D721Med (cell line): ENCODE measurements at regions not wholly inside any gene's neighbourhood (a gene's known extent, or its start where the extent isn't known, plus 50 kb on each side); places are given as distances from the start of the nearest gene placed in this dataset.

ENCODE experiments used
- DNase-seq: peaks from one replicate; pipeline ENCODE4 v3.0.0; 2011; ENCODE audit warnings: low spot score; ENCODE audit not compliant: insufficient read length
- FAIRE-seq: peaks from 2 replicates; lab custom pipeline; 2011; peaks lifted over from hg19 to GRCh38; lab: Jason Lieb, UNC
- CTCF ChIP-seq: IDR thresholded peaks from 2 replicates; pipeline ENCODE4 v1.5.1; 2012; ENCODE audit warnings: mild to moderate bottlenecking, control low read depth; ENCODE audit not compliant: insufficient read depth; ENCODE audit errors: missing control alignments

- TF ChIP-seq CTCF = no peak
- FAIRE-seq = no peak
- no peak for DNase-seq
Observed at GRCh38 chr6:50608421-50608820, 104.9 kb upstream of the TFAP2D start.

- no peak for DNase-seq
- no peak for FAIRE-seq
- peak; percentile 16 for TF ChIP-seq CTCF
Observed at GRCh38 chr6:50610562-50610961, 102.8 kb upstream of the TFAP2D start.

DNA sequence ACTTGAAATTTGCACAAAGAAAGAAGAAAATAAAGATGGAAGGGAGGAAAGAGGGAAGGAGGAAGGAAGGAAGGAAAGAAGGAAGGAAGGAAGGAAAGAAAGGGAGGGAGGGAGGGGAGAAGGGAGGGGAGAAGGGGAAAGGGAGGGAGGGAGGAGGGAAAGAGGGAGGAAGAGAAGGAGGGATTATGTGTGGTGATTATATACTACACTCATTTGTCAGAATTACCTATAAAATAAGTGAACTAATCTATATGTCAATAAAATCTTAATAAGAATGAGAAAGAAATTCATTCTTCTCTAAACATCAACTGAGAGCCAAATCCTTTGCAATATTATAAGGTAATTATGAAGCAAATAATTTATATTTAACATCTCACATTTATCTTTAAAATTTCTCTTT is 77.9 kb upstream of the TFAP2D start:
- no peak for FAIRE-seq
- DNase-seq = no peak
- TF ChIP-seq CTCF = no peak

- FAIRE-seq = no peak
- no peak for TF ChIP-seq CTCF
- no peak for DNase-seq
Observed at GRCh38 chr6:50637267-50637666, 76.1 kb upstream of the TFAP2D start.

DNA sequence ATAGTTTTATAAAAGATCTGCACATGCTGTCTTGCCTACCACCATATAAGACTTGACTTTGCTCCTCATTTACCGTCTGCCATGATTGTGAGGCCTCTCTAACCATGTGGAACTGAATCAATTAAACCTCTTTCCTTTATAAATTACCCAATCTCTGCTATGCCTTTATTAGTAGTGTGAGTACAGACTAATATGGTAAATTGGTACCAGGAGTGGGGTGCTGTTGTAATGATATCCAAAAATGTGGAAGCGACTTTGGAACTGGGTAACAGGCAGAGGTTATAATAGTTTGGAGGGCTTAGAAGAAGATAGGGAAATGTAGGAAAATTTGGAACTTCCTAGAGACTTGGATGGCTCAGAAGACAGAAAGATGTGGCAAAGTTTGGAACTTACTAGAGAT is 64.2 kb upstream of the TFAP2D start:
- DNase-seq = no peak
- no peak for TF ChIP-seq CTCF
- FAIRE-seq = no peak

DNA sequence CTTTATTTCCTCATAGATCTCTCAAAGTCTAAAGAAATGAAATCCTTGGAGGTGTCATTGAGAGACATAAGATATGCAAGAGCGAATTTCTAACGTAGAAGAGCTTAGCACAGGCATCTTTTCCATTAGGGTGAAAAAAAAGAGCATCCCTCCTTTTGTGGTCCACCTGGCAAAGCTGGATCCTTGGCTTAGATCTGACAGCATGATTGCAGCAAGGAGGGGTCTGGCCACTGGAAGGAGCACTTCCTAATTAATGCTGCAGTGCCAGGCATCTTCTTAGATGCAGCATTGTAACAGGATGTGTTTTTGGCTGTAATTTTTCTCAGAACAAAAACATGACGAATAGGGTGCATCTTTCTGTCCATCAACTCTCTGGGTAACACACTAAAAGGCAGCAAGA is 60.1 kb upstream of the TFAP2D start:
- no peak for FAIRE-seq
- no peak for TF ChIP-seq CTCF
- no peak for DNase-seq

DNA sequence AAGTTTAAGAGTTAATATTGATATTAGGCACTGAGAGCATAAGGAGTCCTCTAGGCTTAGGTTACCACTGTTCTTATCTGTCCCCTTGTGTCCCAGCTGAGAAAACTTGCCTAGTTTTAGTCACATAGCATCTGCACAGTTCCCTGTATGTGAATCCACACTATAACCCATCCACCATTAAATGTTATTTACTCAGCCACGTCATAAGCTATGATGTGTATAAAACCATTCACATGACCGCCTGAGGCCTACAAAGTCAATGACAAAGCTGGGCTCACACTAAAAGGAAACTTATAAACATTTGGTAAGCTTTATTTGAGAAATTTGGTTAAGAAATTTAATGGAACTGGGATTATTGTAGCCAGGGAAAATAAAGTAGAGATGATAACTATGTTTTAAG is 59.2 kb upstream of the TFAP2D start:
- FAIRE-seq (no peak), DNase-seq (no peak)
- TF ChIP-seq CTCF = no peak
